H1 (cell line): ENCODE measurements at regions not wholly inside any gene's neighbourhood (a gene's known extent, or its start where the extent isn't known, plus 50 kb on each side); places are given as distances from the start of the nearest gene placed in this dataset.

Source experiments
- CTCF ChIA-PET: fragments of 300-600 bp; sonication (Branson Sonifier 250); formaldehyde crosslinking; loops from one replicate; lab custom pipeline; 2021; ENCODE audit not compliant: partially characterized antibody; lab: Charles Lee
- POLR2A ChIA-PET: fragments of 300-600 bp; sonication (Branson Sonifier 250); formaldehyde crosslinking; loops from one replicate; lab custom pipeline; 2021; ENCODE audit warnings: inconsistent platforms; ENCODE audit not compliant: partially characterized antibody; lab: Charles Lee
- DNase-seq, 2 experiments: peaks; one replicate each; pipeline versions ENCODE4 v3.0.0 to v3.0.0-alpha.2; 2010 to 2022; ENCODE audit warnings: low spot score in 2 of 2, low read depth in 1 of 2, mixed read lengths in 1 of 2
- FAIRE-seq: peaks from 2 replicates; lab custom pipeline; 2011; peaks lifted over from hg19 to GRCh38; lab: Jason Lieb, UNC
- H2AFZ ChIP-seq: 2 replicates; pipeline ENCODE4 v1.8.1; 2012; ENCODE audit warnings: low read length, inconsistent platforms
- H2AK5ac ChIP-seq: 2 replicates; pipeline ENCODE4 v1.6.1; 2013; ENCODE audit warnings: low read depth, low read length
- H2BK120ac ChIP-seq: replicated peaks from 2 replicates; pipeline ENCODE3; 2013; ENCODE audit warnings: low read depth, low read length, inconsistent platforms
- H2BK12ac ChIP-seq: 2 replicates; pipeline ENCODE4 v1.6.1; 2013; ENCODE audit warnings: low read depth, low read length
- H2BK15ac ChIP-seq: 2 replicates; pipeline ENCODE4 v1.6.1; 2013; ENCODE audit warnings: low read length
- H2BK20ac ChIP-seq: 2 replicates; pipeline ENCODE4 v1.6.1; 2013; ENCODE audit warnings: low read length
- H2BK5ac ChIP-seq: 2 replicates; pipeline ENCODE4 v1.6.1; 2013; ENCODE audit warnings: low read depth, low read length
- H3K14ac ChIP-seq: 2 replicates; pipeline ENCODE4 v1.6.1; 2013; ENCODE audit warnings: inconsistent platforms; ENCODE audit not compliant: insufficient read length
- H3K18ac ChIP-seq: 2 replicates; pipeline ENCODE4 v1.6.1; 2013; ENCODE audit warnings: low read length; ENCODE audit errors: extremely low read depth
- H3K23ac ChIP-seq: 2 replicates; pipeline ENCODE4 v1.6.1; 2013; ENCODE audit warnings: inconsistent platforms; ENCODE audit not compliant: insufficient read length
- H3K23me2 ChIP-seq: 2 replicates; pipeline ENCODE4 v1.6.1; 2013; ENCODE audit warnings: low read depth, low read length
- H3K27ac ChIP-seq: 2 replicates; pipeline ENCODE4 v1.6.1; 2011; ENCODE audit warnings: low read depth, low read length, inconsistent platforms
- H3K27me3 ChIP-seq, 4 experiments: replicated peaks in 1 of 4; 1 replicate in 1 of 4; 2 replicates in 3 of 4; pipeline versions ENCODE4 v1.6.1 to v1.8.1; 2011 to 2013; ENCODE audit warnings: low read length in 3 of 4, mild to moderate bottlenecking in 3 of 4, inconsistent platforms in 2 of 4, mixed read lengths in 2 of 4, moderate library complexity in 1 of 4; ENCODE audit not compliant: control insufficient read depth in 3 of 4, insufficient read depth in 3 of 4; ENCODE audit errors: extremely low read depth in 1 of 4
- H3K36me3 ChIP-seq, 4 experiments: 2 replicates each; pipeline versions ENCODE4 v1.6.1 to v1.8.1; 2011 to 2013; ENCODE audit warnings: mild to moderate bottlenecking in 4 of 4, low read length in 3 of 4, moderate library complexity in 2 of 4, control low read depth in 1 of 4, inconsistent platforms in 1 of 4; ENCODE audit not compliant: insufficient read depth in 4 of 4, control insufficient read depth in 2 of 4
- H3K4ac ChIP-seq: replicated peaks from 2 replicates; pipeline ENCODE3; 2013; ENCODE audit warnings: low read length, low read depth, mixed read lengths, inconsistent platforms; ENCODE audit not compliant: insufficient read length
- H3K4me1 ChIP-seq, 4 experiments: replicated peaks in 1 of 4; 1 replicate in 1 of 4; 2 replicates in 3 of 4; pipeline versions ENCODE4 v1.6.1 to v1.8.1; 2011 to 2013; ENCODE audit warnings: low read length in 3 of 4, inconsistent platforms in 2 of 4, mixed read lengths in 1 of 4; ENCODE audit not compliant: insufficient read depth in 4 of 4, control insufficient read depth in 3 of 4
- H3K4me2 ChIP-seq, 2 experiments: 2 replicates each; pipeline versions ENCODE4 v1.6.1 to v1.8.1; 2011 to 2013; ENCODE audit warnings: low read depth in 2 of 2, low read length in 2 of 2, control low read depth in 1 of 2, inconsistent platforms in 1 of 2, mild to moderate bottlenecking in 1 of 2; ENCODE audit not compliant: insufficient read depth in 1 of 2
- H3K4me3 ChIP-seq, 4 experiments: fragments of 200-600, 300-600 bp in 1 of 4; sonication (generic), shearing (Covaris generic), sonication (Bioruptor Twin) in 1 of 4; 2 replicates each; pipeline versions ENCODE4 v1.5.1 to v1.8.1; 2011 to 2016; ENCODE audit warnings: low read length in 4 of 4, low read depth in 3 of 4, control low read depth in 2 of 4, inconsistent platforms in 2 of 4, mild to moderate bottlenecking in 2 of 4, mixed read lengths in 1 of 4, moderate library complexity in 1 of 4; ENCODE audit not compliant: insufficient read depth in 2 of 4; ENCODE audit errors: extremely low read depth in 1 of 4
- H3K56ac ChIP-seq: replicated peaks from 2 replicates; pipeline ENCODE3; 2013; ENCODE audit warnings: low read depth, mild to moderate bottlenecking, mixed read lengths, low read length, inconsistent platforms; ENCODE audit not compliant: insufficient read length
- H3K79me1 ChIP-seq: 2 replicates; pipeline ENCODE4 v1.6.1; 2013; ENCODE audit warnings: low read depth, low read length, control low read depth
- H3K79me2 ChIP-seq, 2 experiments: 2 replicates each; pipeline versions ENCODE4 v1.6.1 to v1.8.1; 2012 to 2013; ENCODE audit warnings: low read length in 2 of 2, mild to moderate bottlenecking in 2 of 2, inconsistent platforms in 1 of 2; ENCODE audit not compliant: insufficient read depth in 2 of 2, control insufficient read depth in 1 of 2
- H3K9ac ChIP-seq, 4 experiments: replicated peaks in 1 of 4; 1 replicate in 1 of 4; 2 replicates in 3 of 4; pipeline versions ENCODE4 v1.6.1 to v1.8.1; 2011 to 2013; ENCODE audit warnings: low read depth in 3 of 4, low read length in 3 of 4, control low read depth in 2 of 4, mild to moderate bottlenecking in 2 of 4, moderate library complexity in 2 of 4, inconsistent platforms in 1 of 4; ENCODE audit errors: extremely low read depth in 1 of 4
- H3K9me3 ChIP-seq, 2 experiments: 2 replicates each; pipeline versions ENCODE4 v1.6.1 to v1.8.1; 2012 to 2013; ENCODE audit warnings: mild to moderate bottlenecking in 2 of 2, moderate library complexity in 2 of 2, control low read depth in 1 of 2, inconsistent platforms in 1 of 2, low read depth in 1 of 2, low read length in 1 of 2, mixed read lengths in 1 of 2; ENCODE audit not compliant: insufficient read depth in 2 of 2
- H4K20me1 ChIP-seq, 2 experiments: replicated peaks in 1 of 2; 2 replicates each; pipeline versions ENCODE3 to v1.8.1; 2011 to 2013; ENCODE audit warnings: inconsistent platforms in 2 of 2, low read length in 2 of 2, mild to moderate bottlenecking in 1 of 2; ENCODE audit not compliant: insufficient read depth in 2 of 2, control insufficient read depth in 1 of 2
- H4K5ac ChIP-seq: 2 replicates; pipeline ENCODE4 v1.6.1; 2013; ENCODE audit warnings: low read length, low read depth, mixed read lengths, inconsistent platforms; ENCODE audit not compliant: insufficient read length
- H4K8ac ChIP-seq: 2 replicates; pipeline ENCODE4 v1.8.0; 2013; ENCODE audit warnings: mild to moderate bottlenecking, moderate library complexity, low read length, inconsistent platforms; ENCODE audit not compliant: insufficient read depth; ENCODE audit errors: extremely low read depth
- H4K91ac ChIP-seq: replicated peaks from 2 replicates; pipeline ENCODE3; 2013; ENCODE audit warnings: low read length, mixed read lengths, inconsistent platforms; ENCODE audit not compliant: insufficient read length
- BCL11A ChIP-seq, 2 experiments: IDR thresholded peaks; one replicate each; pipeline ENCODE4 v1.6.1; 2011; ENCODE audit warnings: low read depth in 2 of 2, low read length in 2 of 2, mild to moderate bottlenecking in 2 of 2
- BRCA1 ChIP-seq: IDR thresholded peaks from 2 replicates; pipeline ENCODE4 v1.6.1; 2012; ENCODE audit warnings: low read depth, low read length, improper control_type of control experiment
- CBX8 ChIP-seq: fragments of 300-800, 300-1000 bp; sonication (generic); IDR thresholded peaks from 2 replicates; pipeline ENCODE4 v1.7.1; 2016; ENCODE audit warnings: low read depth, low read length, borderline replicate concordance
- CHD1 ChIP-seq: IDR thresholded peaks from 2 replicates; pipeline ENCODE4 v1.6.1; 2012; ENCODE audit warnings: low read depth, low read length, improper control_type of control experiment
- CHD2 ChIP-seq: IDR thresholded peaks from 2 replicates; pipeline ENCODE4 v1.6.1; 2012; ENCODE audit warnings: low read length, improper control_type of control experiment
- JUND ChIP-seq: IDR thresholded peaks from 2 replicates; pipeline ENCODE4 v1.6.1; 2011; ENCODE audit warnings: mild to moderate bottlenecking, improper control_type of control experiment, low read length
- KDM4A ChIP-seq: IDR thresholded peaks from one replicate; pipeline ENCODE4 v1.7.1; 2012; ENCODE audit warnings: low read depth, mild to moderate bottlenecking, moderate library complexity, low read length, inconsistent platforms; ENCODE audit not compliant: severe bottlenecking
- MAFK ChIP-seq: IDR thresholded peaks from 2 replicates; pipeline ENCODE4 v1.6.1; 2012; ENCODE audit warnings: low read depth, mild to moderate bottlenecking, improper control_type of control experiment, low read length
- RBBP5 ChIP-seq: IDR thresholded peaks from 2 replicates; pipeline ENCODE4 v1.7.1; 2012; ENCODE audit warnings: low read depth, mild to moderate bottlenecking, inconsistent platforms, low read length, moderate library complexity, borderline replicate concordance
- RFX5 ChIP-seq: IDR thresholded peaks from 2 replicates; pipeline ENCODE4 v1.6.1; 2011; ENCODE audit warnings: low read depth, low read length, improper control_type of control experiment, borderline replicate concordance
- RXRA ChIP-seq: IDR thresholded peaks from 2 replicates; pipeline ENCODE4 v1.6.1; 2011; ENCODE audit warnings: low read depth, mild to moderate bottlenecking, low read length, moderate library complexity; ENCODE audit not compliant: insufficient read depth
- SAP30 ChIP-seq: fragments of 300-600 bp; sonication (generic); IDR thresholded peaks from 2 replicates; pipeline ENCODE4 v1.7.1; 2012; ENCODE audit warnings: low read length, moderate library complexity, mild to moderate bottlenecking, inconsistent platforms; ENCODE audit not compliant: insufficient read depth, insufficient replicate concordance
- SIRT6 ChIP-seq: IDR thresholded peaks from one replicate; pipeline ENCODE4 v1.7.1; 2012; ENCODE audit warnings: low read length, inconsistent platforms
- SP2 ChIP-seq: IDR thresholded peaks from 2 replicates; pipeline ENCODE4 v1.6.1; 2012; ENCODE audit warnings: mild to moderate bottlenecking, low read length, inconsistent platforms
- SUZ12 ChIP-seq: fragments of 200-600 bp; sonication (generic); IDR thresholded peaks from 2 replicates; pipeline ENCODE4 v1.6.1; 2012; ENCODE audit warnings: mild to moderate bottlenecking, inconsistent platforms, low read length, moderate library complexity, mixed read lengths
- ZNF274 ChIP-seq: IDR thresholded peaks from 2 replicates; pipeline ENCODE4 v1.7.0; 2012; ENCODE audit warnings: low read length, borderline replicate concordance; ENCODE audit errors: extremely low read depth
- WGBS, 2 experiments: shearing (Covaris generic) in 1 of 2; methylation state at CpG; one replicate each; pipeline versions ENCODE4 v1.1.6 to v1.1.7; 2013 to 2015; ENCODE audit warnings: low lambda C conversion rate in 2 of 2, mixed read lengths in 2 of 2, inconsistent platforms in 1 of 2, low coverage in 1 of 2, missing lambda C conversion rate in 1 of 2; ENCODE audit not compliant: insufficient replicate concordance in 2 of 2, insufficient coverage in 1 of 2, insufficient read length in 1 of 2; ENCODE audit errors: extremely low coverage in 1 of 2, missing lambda C conversion rate in 1 of 2; 5-methylcytosine and 5-hydroxymethylcytosine counted together

DNA sequence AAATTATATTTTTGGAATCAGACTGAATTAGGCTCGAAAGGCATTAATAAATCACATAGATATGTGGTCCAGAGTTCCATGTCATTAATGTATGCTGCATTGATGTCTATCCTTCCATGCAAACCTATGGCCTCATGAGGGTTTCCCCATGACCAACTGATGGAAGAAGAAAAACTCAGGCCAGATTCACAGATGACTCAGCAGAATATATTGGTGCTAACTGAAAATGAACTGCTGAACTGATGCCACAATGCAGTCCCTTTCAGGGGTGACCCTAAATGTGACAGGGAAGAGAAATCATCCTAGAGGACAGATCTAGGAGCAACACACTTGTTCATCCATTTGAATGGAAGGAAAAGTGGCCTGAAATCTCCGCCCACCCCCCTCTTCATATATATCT, 110.5 kb upstream of the KCND3 start:
- POLR2A ChIA-PET: no interaction called here
- Histone ChIP-seq H2AFZ (no peak overlapping the region), H3K4me2 (no peak overlapping the region), H3K14ac (no peak overlapping the region), H2BK20ac (no peak overlapping the region), H3K79me1 (no peaks in the 10 kb centered on the region), H3K4me3 (no peak overlapping the region), H3K27me3 (no peaks in the 10 kb centered on the region), H3K23me2 (no peaks in the 10 kb centered on the region), H2AK5ac (no peak overlapping the region), H4K5ac (no peak overlapping the region), H3K18ac (no peak overlapping the region), H3K27ac (no peak overlapping the region), H2BK5ac (no peak overlapping the region), H2BK12ac (no peak overlapping the region), H3K23ac (no peak overlapping the region), H2BK15ac (no peak overlapping the region), H3K4ac (no peak overlapping the region), H4K20me1 (no peaks in the 10 kb centered on the region), H3K79me2 (0 out of 4 replicates have a peak, but pooled peaks cover 0 to 4% of the 10 kb centered on the region in 2 experiments), H3K4me1 (no peaks in the 10 kb centered on the region; a peak in 1 of 7 replicates), H3K9me3 (no peaks in the 10 kb centered on the region; a peak in 1 of 4 replicates), H3K36me3 (no peaks in the 10 kb centered on the region), H3K56ac (no peak overlapping the region), H4K8ac (no peak overlapping the region), H3K9ac (no peak overlapping the region), H4K91ac (no peak overlapping the region)
- DNase-seq: no peak
- no peak for FAIRE-seq
- CTCF ChIA-PET: interaction anchor here (0.7 kb wide), 1 partner anchor 14 kb away, joined by 3 read pairs; no protein-coding TSS in a partner anchor
- 92% methylated on average over 2 of the region's 2 CpGs; no CpG with 5 or more reads in 1 of the 2 experiments for WGBS, 2 experiments
- no peak for TF ChIP-seq SAP30
- TF ChIP-seq RFX5: no peak
- TF ChIP-seq ZNF274: no peak
- no peak for TF ChIP-seq KDM4A
- TF ChIP-seq SP2: no peak
- no peak for TF ChIP-seq SIRT6
- no peak for TF ChIP-seq CHD1
- TF ChIP-seq CHD2: no peak
- TF ChIP-seq SUZ12: no peak
- TF ChIP-seq BRCA1: no peak
- no peak for TF ChIP-seq RBBP5
- TF ChIP-seq BCL11A (IDR thresholded peaks at IDR 0.05; ENCODE audit: low read depth in 2 of 2, low read length in 2 of 2): no peak
- TF ChIP-seq CBX8: no peak
- TF ChIP-seq JUND: no peak
- TF ChIP-seq RXRA: no peak
- TF ChIP-seq MAFK: no peak
- TF ChIP-seq, all 59 proteins: peak for 0
- no peak overlapping the region for H2BK120ac ChIP-seq
